Tibial artery (tissue), 4 donors: ENCODE measurements at regions not wholly inside any gene's neighbourhood (a gene's known extent, or its start where the extent isn't known, plus 50 kb on each side); places are given as distances from the start of the nearest gene placed in this dataset.
A peak's percentile ranks its signal among the peaks of the same experiment; 100 is the strongest.

Experiments
- DNase-seq, 2 donors: peaks; one replicate each; pipeline ENCODE4 v3.0.0-alpha.2; 2019
- H3K27ac ChIP-seq, 2 donors: fragments of 200-600 bp; sonication (generic) in 1 of 2; 1 replicate in 1 of 2; 2 replicates in 1 of 2; pipeline ENCODE4 v1.5.1; 2018 to 2019; ENCODE audit warnings: mild to moderate bottlenecking in 1 of 2
- H3K27me3 ChIP-seq, 2 donors: fragments of 200-600 bp; sonication (generic) in 1 of 2; one replicate each; pipeline versions ENCODE4 v1.5.1 to v1.6.0; 2016 to 2019
- H3K36me3 ChIP-seq, 3 donors: fragments of 200-600 bp; sonication (generic) in 2 of 3; one replicate each; pipeline ENCODE4 v1.5.1; 2016 to 2019; ENCODE audit warnings: mild to moderate bottlenecking in 2 of 3
- H3K4me1 ChIP-seq, 4 donors: fragments of 200-600 bp; sonication (generic) in 2 of 4; 1 replicate in 3 of 4; 2 replicates in 1 of 4; pipeline ENCODE4 v1.5.1; 2016 to 2019
- H3K4me3 ChIP-seq, 2 donors: fragments of 200-600 bp; sonication (generic) in 1 of 2; 1 replicate in 1 of 2; 2 replicates in 1 of 2; pipeline ENCODE4 v1.5.1; 2018 to 2019; ENCODE audit warnings: mild to moderate bottlenecking in 2 of 2
- H3K9me3 ChIP-seq, 3 donors: fragments of 200-600 bp; sonication (generic) in 1 of 3; one replicate each; pipeline ENCODE4 v1.5.1; 2016 to 2019
- CTCF ChIP-seq, 2 experiments: fragments of 200-600 bp in 1 of 2; fragments of 450-650 bp in 1 of 2; IDR thresholded peaks; one replicate each; pipeline ENCODE4 v1.5.1; 2017 to 2019; ENCODE audit warnings: antibody characterized with exemption in 2 of 2, mild to moderate bottlenecking in 1 of 2, moderate library complexity in 1 of 2
- intact Hi-C: fragments of 100-400 bp; cut with DNase I; formaldehyde crosslinking; loops from one replicate; pipeline ENCODE4 v1.15.0; 2023; ENCODE audit warnings: low total_unique reads

- no peak for TF ChIP-seq CTCF (IDR thresholded peaks at IDR 0.05)
- intact Hi-C loops, result no loop called here
- H3K4me3 ChIP-seq, result no peak overlapping the region
- peaks cover 0 to 4% (median 0%) of the 10 kb centered on the region in 4 donors for H3K4me1 ChIP-seq
- H3K27ac ChIP-seq, result no peak overlapping the region
- H3K36me3 ChIP-seq, result no peaks in the 10 kb centered on the region
- H3K27me3 ChIP-seq, result no peaks in the 10 kb centered on the region
- DNase-seq, result peak; percentile 3 to 37
- peaks cover 0 to 16% (median 6%) of the 10 kb centered on the region in 3 donors for H3K9me3 ChIP-seq
These were observed 51.0 kb upstream of the PMEPA1 start for GRCh38 chr20:57760698-57761412.

- Histone ChIP-seq H3K4me1 (peaks cover 0 to 4% (median 0%) of the 10 kb centered on the region in 4 donors), H3K27me3 (no peaks in the 10 kb centered on the region), H3K9me3 (peaks cover 0 to 12% (median 6%) of the 10 kb centered on the region in 3 donors), H3K27ac (no peak overlapping the region), H3K36me3 (no peaks in the 10 kb centered on the region), H3K4me3 (no peak overlapping the region)
- no peak for TF ChIP-seq CTCF (IDR thresholded peaks at IDR 0.05)
- DNase-seq, result peak in 1 of 2 donors; percentile 17
- intact Hi-C loops, result loop anchor here (10.0 kb wide), 1 partner anchor 425 kb away; no protein-coding TSS in a partner anchor
These were observed 49.9 kb upstream of the PMEPA1 start for GRCh38 chr20:57759724-57760123.
